Endodermal cell (in vitro differentiated cells): ENCODE measurements at regions not wholly inside any gene's neighbourhood (a gene's known extent, or its start where the extent isn't known, plus 50 kb on each side); places are given as distances from the start of the nearest gene placed in this dataset.
"Not testable (repeated sequence)": the region's sequence is repeated elsewhere in the genome, so short reads cannot be mapped to it uniquely, and the experiment has no call there.

Experiments
- DNase-seq: peaks from one replicate; pipeline ENCODE4 v3.0.0-alpha.2; 2017
- H3K27ac ChIP-seq: 2 replicates; pipeline ENCODE4 v1.5.1; 2013; ENCODE audit warnings: mild to moderate bottlenecking, low read depth, low read length, moderate library complexity
- H3K27me3 ChIP-seq: 2 replicates; pipeline ENCODE4 v1.6.1; 2013; ENCODE audit warnings: mild to moderate bottlenecking, low read length, moderate library complexity; ENCODE audit not compliant: insufficient read depth, control insufficient read depth, poor library complexity, severe bottlenecking
- H3K36me3 ChIP-seq: 2 replicates; pipeline ENCODE4 v1.7.0; 2013; ENCODE audit warnings: mild to moderate bottlenecking, low read length, moderate library complexity; ENCODE audit not compliant: control insufficient read depth, insufficient read depth
- H3K4me1 ChIP-seq: one replicate; pipeline ENCODE4 v1.7.0; 2013; ENCODE audit warnings: low read length; ENCODE audit not compliant: control insufficient read depth, insufficient read depth
- H3K4me3 ChIP-seq: 2 replicates; pipeline ENCODE4 v1.5.1; 2013; ENCODE audit warnings: mild to moderate bottlenecking, low read length, moderate library complexity
- H3K9ac ChIP-seq: 2 replicates; pipeline ENCODE4 v1.6.1; 2013; ENCODE audit warnings: mild to moderate bottlenecking, low read length, moderate library complexity; ENCODE audit not compliant: poor library complexity, severe bottlenecking; ENCODE audit errors: extremely low read depth
- H3K9me3 ChIP-seq: 2 replicates; pipeline ENCODE4 v1.6.1; 2013; ENCODE audit warnings: mild to moderate bottlenecking, low read length, moderate library complexity; ENCODE audit not compliant: control insufficient read depth
- H3K27ac Mint-ChIP-seq: 2 replicates; pipeline ENCODE4 v1.8.0; 2020; ENCODE audit warnings: mixed read lengths
- H3K27me3 Mint-ChIP-seq: 2 replicates; pipeline ENCODE4 v1.8.0; 2021; ENCODE audit warnings: mild to moderate bottlenecking, mixed read lengths; ENCODE audit not compliant: insufficient read depth
- H3K36me3 Mint-ChIP-seq: 2 replicates; pipeline ENCODE4 v1.8.0; 2020; ENCODE audit warnings: low read depth, mixed read lengths
- H3K4me1 Mint-ChIP-seq: 2 replicates; pipeline ENCODE4 v1.8.0; 2020; ENCODE audit warnings: mixed read lengths
- H3K4me3 Mint-ChIP-seq: 2 replicates; pipeline ENCODE4 v1.8.0; 2020; ENCODE audit warnings: mild to moderate bottlenecking, moderate library complexity, mixed read lengths
- H3K9me3 Mint-ChIP-seq: 2 replicates; pipeline ENCODE4 v1.8.0; 2020; ENCODE audit warnings: mild to moderate bottlenecking, mixed read lengths
- CTCF ChIP-seq: fragments of 200-600 bp; sonication (generic); conservative IDR thresholded peaks from 2 replicates; pipeline ENCODE4 v1.5.0; 2021; ENCODE audit warnings: antibody characterized with exemption, mild to moderate bottlenecking
- WGBS, 2 experiments: methylation state at CpG; one replicate each; pipeline versions ENCODE4 v1.1.5 to v1.1.7; 2013; ENCODE audit warnings: missing lambda C conversion rate in 2 of 2, mixed read lengths in 1 of 2; ENCODE audit not compliant: insufficient coverage in 1 of 2, insufficient read length in 1 of 2; 5-methylcytosine and 5-hydroxymethylcytosine counted together

GRCh38 chr3:161940621-161940965 is 444.0 kb downstream of the OTOL1 start:
- Mint-ChIP-seq H3K4me1 (peaks cover 14% of the 10 kb centered on the region), H3K36me3 (no peaks in the 10 kb centered on the region), H3K27me3 (no peaks in the 10 kb centered on the region), H3K9me3 (peaks cover 39% of the 10 kb centered on the region), H3K27ac (no peak overlapping the region), H3K4me3 (no peak overlapping the region)
- H3K4me3 ChIP-seq = no peak overlapping the region
- no peak overlapping the region for H3K9ac ChIP-seq
- 88% methylated on average over 1 to 4 of the region's 4 CpGs for WGBS, 2 experiments
- H3K27ac ChIP-seq = no peak overlapping the region
- H3K36me3 ChIP-seq = no peaks in the 10 kb centered on the region
- no peak for TF ChIP-seq CTCF
- no peaks in the 10 kb centered on the region for H3K4me1 ChIP-seq
- H3K27me3 ChIP-seq = no peaks in the 10 kb centered on the region
- DNase-seq = no peak
- no peaks in the 10 kb centered on the region for H3K9me3 ChIP-seq

DNA sequence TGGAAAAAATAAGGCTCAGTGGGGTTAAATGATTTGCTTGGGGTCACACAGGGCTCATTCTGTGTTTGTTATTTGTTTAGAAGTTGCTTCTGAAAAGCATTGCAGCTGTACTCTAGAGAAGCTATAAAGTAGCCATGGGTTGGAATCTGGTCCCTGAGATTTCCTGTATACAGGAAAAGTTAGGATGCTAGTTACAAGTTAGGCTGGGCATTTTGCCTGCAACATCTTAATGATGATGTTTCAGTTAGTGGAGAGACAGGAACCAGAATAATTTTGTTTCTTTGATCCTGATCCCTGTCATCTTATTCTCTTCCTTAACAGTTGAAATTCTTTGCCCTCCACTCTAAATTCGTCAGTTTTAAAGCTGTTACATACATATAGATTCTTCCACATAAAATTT is 445.3 kb downstream of the OTOL1 start:
- Histone ChIP-seq H3K4me1 (no peaks in the 10 kb centered on the region), H3K9me3 (no peaks in the 10 kb centered on the region), H3K4me3 (no peak overlapping the region), H3K36me3 (no peaks in the 10 kb centered on the region), H3K27me3 (no peaks in the 10 kb centered on the region), H3K9ac (no peak overlapping the region), H3K27ac (no peak overlapping the region)
- 84% methylated on average over 1 of the region's 1 CpG; no CpG with 5 or more reads in 1 of the 2 experiments for WGBS, 2 experiments
- H3K4me3 Mint-ChIP-seq = no peak overlapping the region
- peaks cover 33% of the 10 kb centered on the region for H3K9me3 Mint-ChIP-seq
- peaks cover 10% of the 10 kb centered on the region for H3K4me1 Mint-ChIP-seq
- no peak for DNase-seq
- no peak overlapping the region for H3K27ac Mint-ChIP-seq
- no peaks in the 10 kb centered on the region for H3K27me3 Mint-ChIP-seq
- no peaks in the 10 kb centered on the region for H3K36me3 Mint-ChIP-seq
- TF ChIP-seq CTCF = no peak

GRCh38 chr3:161943801-161944345 is 447.3 kb downstream of the OTOL1 start:
- not testable (repeated sequence) for H3K4me3 ChIP-seq, H3K4me1 ChIP-seq, DNase-seq, H3K27ac ChIP-seq, H3K36me3 Mint-ChIP-seq, H3K9ac ChIP-seq, H3K27me3 ChIP-seq, H3K9me3 ChIP-seq, H3K36me3 ChIP-seq, H3K4me3 Mint-ChIP-seq, H3K27me3 Mint-ChIP-seq, H3K4me1 Mint-ChIP-seq, H3K27ac Mint-ChIP-seq
- WGBS, 2 experiments = 92 to 93% methylated on average over 2 to 12 of the region's 12 CpGs
- H3K9me3 Mint-ChIP-seq = peaks cover 22% of the 10 kb centered on the region

GRCh38 chr3:161946443-161946960 is 449.9 kb downstream of the OTOL1 start:
- Histone ChIP-seq H3K9me3 (no peaks in the 10 kb centered on the region), H3K4me1 (no peaks in the 10 kb centered on the region), H3K27ac (no peak overlapping the region), H3K36me3 (no peaks in the 10 kb centered on the region), H3K9ac (no peak overlapping the region), H3K4me3 (no peak overlapping the region), H3K27me3 (no peaks in the 10 kb centered on the region)
- H3K9me3 Mint-ChIP-seq = peaks cover 22% of the 10 kb centered on the region
- H3K27ac Mint-ChIP-seq = no peak overlapping the region
- TF ChIP-seq CTCF = no peak
- no peak overlapping the region for H3K4me3 Mint-ChIP-seq
- no peak for DNase-seq
- H3K27me3 Mint-ChIP-seq = no peaks in the 10 kb centered on the region
- no peaks in the 10 kb centered on the region for H3K36me3 Mint-ChIP-seq
- H3K4me1 Mint-ChIP-seq = peaks cover 4% of the 10 kb centered on the region
- WGBS, 2 experiments = 86 to 89% methylated on average over 2 of the region's 3 CpGs
